ENCODE measurements at regions not wholly inside any gene's neighbourhood (a gene's known extent, or its start where the extent isn't known, plus 50 kb on each side); places are given as distances from the start of the nearest gene placed in this dataset.

DNA sequence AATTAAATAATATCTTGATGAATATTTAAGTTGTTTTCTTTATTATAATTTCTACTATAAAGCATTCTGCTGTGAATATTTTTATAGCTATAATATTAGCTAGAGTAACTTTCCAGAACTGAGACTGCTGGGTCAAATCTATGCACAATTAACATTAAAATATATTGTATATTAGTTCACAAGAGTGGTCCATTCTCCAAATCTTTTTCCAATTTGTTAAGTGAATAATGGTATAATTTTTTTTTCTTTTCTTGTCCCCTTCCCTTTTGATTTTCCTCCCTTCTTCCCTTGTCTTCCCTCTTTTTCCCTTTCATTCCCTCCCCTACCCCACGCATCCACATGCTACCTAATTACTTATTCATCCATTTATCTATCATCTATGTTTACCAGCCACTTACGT, 977.5 kb downstream of the TUSC7 start:
- no peaks in the 10 kb centered on the region for H3K4me1 Mint-ChIP-seq (ENCODE audit: low read depth)
- no peaks in the 10 kb centered on the region for H3K27me3 Mint-ChIP-seq
- intact Hi-C loops (cut with micrococcal nuclease): no loop called here
- H3K9me3 Mint-ChIP-seq: no peaks in the 10 kb centered on the region
- ChIA-PET CTCF (no interaction called here), POLR2A (no interaction called here)
- no peak overlapping the region for H3K4me3 Mint-ChIP-seq
- no peak for DNase-seq
- H3K36me3 Mint-ChIP-seq: no peaks in the 10 kb centered on the region
- no peak overlapping the region for H3K27ac Mint-ChIP-seq

DNA sequence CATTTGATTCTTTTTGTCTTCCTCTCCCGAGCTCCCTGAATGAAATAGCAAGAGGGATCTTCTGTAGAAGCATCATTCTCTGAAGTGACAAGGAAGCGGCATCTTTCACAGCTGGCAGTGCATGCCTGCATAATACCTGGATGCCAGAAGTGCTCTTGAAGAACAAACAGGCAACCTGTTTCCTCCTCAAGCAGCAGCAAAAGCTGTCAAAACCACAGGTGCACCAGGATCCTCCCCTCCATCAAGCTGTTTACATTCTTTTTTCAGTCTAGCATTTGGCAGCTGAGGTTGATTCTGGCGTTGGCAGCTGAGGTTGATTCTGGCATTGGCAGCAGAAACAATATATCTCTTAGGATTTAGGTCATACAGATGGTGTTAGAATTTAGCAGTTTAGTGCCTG, 979.0 kb downstream of the TUSC7 start:
- no peaks in the 10 kb centered on the region for H3K27me3 Mint-ChIP-seq
- ChIA-PET POLR2A (no interaction called here), CTCF (no interaction called here)
- no peaks in the 10 kb centered on the region for H3K36me3 Mint-ChIP-seq
- H3K4me3 Mint-ChIP-seq: no peak overlapping the region
- no peaks in the 10 kb centered on the region for H3K9me3 Mint-ChIP-seq
- no peak overlapping the region for H3K27ac Mint-ChIP-seq
- intact Hi-C loops (cut with micrococcal nuclease): no loop called here
- no peak for DNase-seq
- no peaks in the 10 kb centered on the region for H3K4me1 Mint-ChIP-seq (ENCODE audit: low read depth)

DNA sequence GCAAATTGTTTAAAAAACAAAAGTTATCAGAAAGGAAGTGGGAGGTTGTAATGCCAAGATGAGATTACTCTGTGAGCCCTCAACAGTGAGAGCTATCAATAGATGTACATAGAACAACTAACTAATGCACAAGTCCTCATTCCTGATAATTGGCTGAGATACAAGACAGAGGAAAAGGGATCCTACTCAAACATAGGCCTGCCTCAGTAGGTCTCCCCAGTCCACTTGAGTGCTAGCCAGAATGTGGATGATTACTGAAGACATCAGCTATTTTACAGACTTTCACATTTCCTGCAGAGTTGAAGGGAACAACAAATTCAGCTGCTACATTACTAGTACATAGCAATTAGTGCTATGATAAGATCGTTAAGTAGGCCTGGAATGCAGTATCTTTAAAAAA, 981.9 kb downstream of the TUSC7 start:
- ChIA-PET POLR2A (no interaction called here), CTCF (no interaction called here)
- Mint-ChIP-seq H3K4me3 (no peak overlapping the region), H3K4me1 (ENCODE audit: low read depth) (no peaks in the 10 kb centered on the region), H3K36me3 (no peaks in the 10 kb centered on the region), H3K9me3 (peaks cover 4% of the 10 kb centered on the region), H3K27ac (no peak overlapping the region), H3K27me3 (no peaks in the 10 kb centered on the region)
- intact Hi-C loops (cut with micrococcal nuclease): no loop called here
- DNase-seq: no peak

DNA sequence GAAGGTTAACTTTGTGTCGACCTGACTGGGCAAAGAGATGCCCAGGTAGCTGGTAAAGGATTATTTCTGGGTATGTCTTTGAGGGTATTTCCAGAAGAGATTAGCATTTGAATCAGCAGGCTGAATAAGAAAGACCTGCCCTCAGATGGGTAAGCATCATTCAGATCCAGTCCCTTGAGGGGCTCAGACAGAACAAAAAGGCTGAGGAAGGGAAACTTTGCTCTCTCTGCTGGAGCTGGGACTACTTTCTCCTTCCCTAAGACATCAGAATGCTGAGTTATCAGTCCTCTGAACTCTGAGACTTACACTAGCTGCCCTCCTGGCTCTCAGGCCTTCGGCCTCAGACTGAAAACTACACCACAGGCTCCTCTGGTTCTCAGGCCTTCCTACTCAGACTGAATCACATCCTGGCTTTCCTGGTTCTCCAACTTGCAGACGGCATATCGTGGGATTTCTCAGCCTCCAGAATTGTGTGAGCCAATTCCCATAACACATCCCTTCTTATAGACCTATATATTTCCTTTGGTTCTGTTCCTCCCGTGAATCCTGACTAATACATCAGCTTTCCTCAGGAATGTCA, 982.9 kb downstream of the TUSC7 start:
- ChIA-PET CTCF (no interaction called here), POLR2A (no interaction called here)
- Mint-ChIP-seq H3K9me3 (peaks cover 4% of the 10 kb centered on the region), H3K4me3 (no peak overlapping the region), H3K36me3 (no peaks in the 10 kb centered on the region), H3K4me1 (ENCODE audit: low read depth) (no peaks in the 10 kb centered on the region), H3K27ac (no peak overlapping the region), H3K27me3 (no peaks in the 10 kb centered on the region)
- DNase-seq: no peak
- intact Hi-C loops (cut with micrococcal nuclease): no loop called here

DNA sequence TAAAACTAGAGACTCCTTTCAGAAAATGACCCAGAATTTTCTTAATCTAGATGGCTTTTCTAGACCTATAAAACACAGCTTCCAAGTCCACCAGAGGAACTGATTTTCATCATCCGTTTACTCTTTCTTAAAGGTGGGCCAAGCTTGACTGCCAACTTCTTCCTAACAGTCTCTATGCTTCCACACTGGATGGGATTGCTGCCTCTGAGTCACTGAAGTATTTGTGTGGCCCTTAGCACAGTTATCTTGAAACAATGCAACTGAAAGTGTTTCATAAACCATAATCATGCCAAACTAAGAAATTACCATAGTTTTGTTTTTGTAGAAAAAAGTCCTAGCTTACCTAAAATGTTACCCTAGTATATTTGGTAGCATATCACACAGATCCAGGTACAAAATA, 985.7 kb downstream of the TUSC7 start:
- ChIA-PET CTCF (no interaction called here), POLR2A (no interaction called here)
- DNase-seq: no peak
- H3K27me3 Mint-ChIP-seq: no peaks in the 10 kb centered on the region
- no peaks in the 10 kb centered on the region for H3K4me1 Mint-ChIP-seq (ENCODE audit: low read depth)
- H3K9me3 Mint-ChIP-seq: peaks cover 4% of the 10 kb centered on the region
- no peak overlapping the region for H3K4me3 Mint-ChIP-seq
- H3K36me3 Mint-ChIP-seq: no peaks in the 10 kb centered on the region
- no peak overlapping the region for H3K27ac Mint-ChIP-seq
- intact Hi-C loops (cut with micrococcal nuclease): no loop called here

DNA sequence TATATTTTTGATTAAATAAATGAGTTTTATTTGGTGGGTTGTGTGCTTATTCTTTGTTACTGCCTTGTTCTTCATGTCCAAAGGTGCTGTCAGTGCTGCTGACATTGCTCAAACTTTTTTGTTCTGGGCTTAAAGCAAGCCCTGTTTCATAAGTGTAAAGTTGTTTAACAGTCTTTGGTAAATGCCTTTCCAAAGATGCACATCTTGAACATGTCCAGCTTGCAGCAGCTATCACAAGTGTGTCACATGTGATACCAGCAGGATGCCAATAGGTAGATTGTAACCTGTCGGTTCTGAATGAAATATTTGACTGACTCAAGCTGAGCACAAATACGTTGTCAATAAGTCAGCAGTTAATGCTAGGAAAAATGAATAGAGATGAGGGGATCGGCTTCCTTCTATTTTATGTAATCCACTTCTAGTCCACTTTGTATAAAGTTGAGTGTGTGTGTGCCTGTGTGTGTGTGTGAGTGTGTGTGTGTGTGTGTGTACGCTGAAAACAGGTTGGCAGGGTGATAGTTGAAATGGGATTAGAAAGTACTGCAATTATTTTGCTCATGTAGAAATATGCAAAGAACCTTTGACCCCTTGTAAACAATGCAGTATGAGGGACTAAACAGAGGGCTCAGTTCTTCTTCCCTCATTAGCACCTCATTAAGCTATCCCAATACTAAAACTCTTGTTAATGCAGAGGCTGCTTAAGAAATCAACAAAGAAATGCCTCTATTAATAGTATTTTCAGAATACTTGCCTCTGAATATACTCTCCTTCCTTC, 986.5 kb downstream of the TUSC7 start:
- no peaks in the 10 kb centered on the region for H3K4me1 Mint-ChIP-seq (ENCODE audit: low read depth)
- CTCF ChIA-PET: no interaction called here
- intact Hi-C loops (cut with micrococcal nuclease): no loop called here
- no peaks in the 10 kb centered on the region for H3K27me3 Mint-ChIP-seq
- POLR2A ChIA-PET: no interaction called here
- DNase-seq: no peak
- no peak overlapping the region for H3K27ac Mint-ChIP-seq
- no peaks in the 10 kb centered on the region for H3K36me3 Mint-ChIP-seq
- peaks cover 4% of the 10 kb centered on the region for H3K9me3 Mint-ChIP-seq
- H3K4me3 Mint-ChIP-seq: no peak overlapping the region

DNA sequence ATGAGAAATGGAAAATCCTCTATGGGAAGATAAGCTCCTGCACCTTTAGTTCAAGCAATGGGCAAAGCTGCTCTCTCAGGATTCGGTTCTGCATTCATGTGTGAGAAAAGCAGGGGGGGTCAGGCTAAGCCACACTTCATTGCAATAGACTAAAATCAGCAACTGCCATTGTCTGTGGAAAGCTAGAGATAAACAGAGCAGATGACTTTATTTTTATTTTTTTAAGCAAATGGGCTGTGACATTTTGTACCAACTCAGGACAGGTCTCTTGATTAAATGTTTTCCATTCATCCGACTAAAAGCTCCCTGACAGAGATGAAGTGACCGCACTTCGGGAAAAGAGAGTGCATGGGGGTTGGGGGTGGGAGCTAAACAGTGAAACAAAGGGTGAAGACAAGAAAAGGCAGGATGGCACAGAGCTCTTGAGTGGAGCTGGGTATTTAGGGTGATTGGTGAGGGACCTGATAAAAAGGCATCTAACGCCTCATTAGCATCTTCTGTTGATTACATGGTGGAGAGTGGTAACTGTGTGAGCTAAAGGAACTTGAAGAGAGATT, 987.4 kb downstream of the TUSC7 start:
- intact Hi-C loops (cut with micrococcal nuclease): no loop called here
- CTCF ChIA-PET: interaction anchor here (0.6 kb wide), 1 partner anchor 161 kb away, joined by 3 read pairs; no protein-coding TSS in a partner anchor
- H3K4me1 Mint-ChIP-seq (ENCODE audit: low read depth): no peaks in the 10 kb centered on the region
- no peak overlapping the region for H3K27ac Mint-ChIP-seq
- H3K4me3 Mint-ChIP-seq: no peak overlapping the region
- POLR2A ChIA-PET: no interaction called here
- no peaks in the 10 kb centered on the region for H3K36me3 Mint-ChIP-seq
- H3K27me3 Mint-ChIP-seq: no peaks in the 10 kb centered on the region
- DNase-seq: no peak
- peaks cover 4% of the 10 kb centered on the region for H3K9me3 Mint-ChIP-seq

DNA sequence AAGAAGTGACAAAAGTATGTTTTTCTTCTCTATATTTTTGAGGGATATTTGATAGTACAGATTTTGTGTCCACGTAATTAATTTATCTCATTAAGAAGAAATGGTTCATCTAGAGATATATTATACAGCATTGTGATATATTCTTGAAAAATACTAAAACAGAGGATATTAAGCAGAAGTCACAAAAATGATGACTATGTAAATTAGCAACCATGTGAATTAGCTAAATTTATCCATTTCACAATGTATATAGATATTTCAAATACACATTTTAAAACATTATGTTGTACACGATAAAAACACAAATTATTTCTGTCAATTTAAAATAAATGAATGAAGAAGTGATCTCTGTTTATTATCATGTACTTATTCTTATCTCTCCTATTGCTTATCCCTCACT, 989.5 kb downstream of the TUSC7 start:
- CTCF ChIA-PET: no interaction called here
- Mint-ChIP-seq H3K27ac (no peak overlapping the region), H3K4me3 (no peak overlapping the region), H3K9me3 (peaks cover 4% of the 10 kb centered on the region), H3K27me3 (no peaks in the 10 kb centered on the region), H3K4me1 (ENCODE audit: low read depth) (no peaks in the 10 kb centered on the region), H3K36me3 (no peaks in the 10 kb centered on the region)
- intact Hi-C loops (cut with micrococcal nuclease): no loop called here
- POLR2A ChIA-PET: no interaction called here
- DNase-seq: no peak

DNA sequence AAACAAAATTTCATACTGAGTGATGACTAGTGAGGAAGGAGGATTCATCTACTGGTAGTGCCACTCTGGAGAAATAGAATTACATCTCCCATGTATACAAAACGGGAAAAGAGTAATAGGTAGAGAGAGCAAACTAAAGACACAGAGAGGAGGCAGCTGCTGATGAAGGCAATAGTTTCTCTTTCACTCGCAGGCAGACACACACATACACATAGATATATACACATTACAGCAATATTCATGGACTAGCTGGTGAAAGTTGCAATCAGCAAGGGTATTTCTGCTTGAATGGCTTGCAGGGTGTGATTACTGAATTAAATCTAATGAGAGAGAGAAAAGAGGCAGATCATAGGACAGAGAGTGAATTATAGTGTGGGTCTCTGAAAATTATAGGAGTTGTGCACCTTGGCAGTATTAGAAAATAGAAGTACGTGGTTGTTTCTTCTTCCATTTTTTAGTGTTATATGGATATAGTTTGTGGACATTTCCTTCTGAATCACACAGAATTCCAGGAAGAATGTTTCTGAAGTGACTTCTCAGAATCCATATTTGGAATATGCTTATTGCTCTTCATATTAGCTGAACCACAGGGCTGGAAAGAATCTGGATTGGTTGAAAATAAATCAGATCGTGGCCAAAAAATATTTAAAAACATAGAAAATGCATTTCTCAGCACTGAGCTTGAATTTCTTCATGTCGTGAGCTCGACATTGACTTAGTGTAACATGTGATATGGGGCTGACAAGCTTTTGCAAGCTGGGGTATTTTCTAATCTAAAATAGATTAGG, 991.2 kb downstream of the TUSC7 start:
- intact Hi-C loops (cut with micrococcal nuclease): no loop called here
- Mint-ChIP-seq H3K4me3 (no peak overlapping the region), H3K4me1 (ENCODE audit: low read depth) (no peaks in the 10 kb centered on the region), H3K27me3 (no peaks in the 10 kb centered on the region), H3K9me3 (peaks cover 3% of the 10 kb centered on the region), H3K27ac (no peak overlapping the region), H3K36me3 (no peaks in the 10 kb centered on the region)
- no peak for DNase-seq
- CTCF ChIA-PET: no interaction called here
- POLR2A ChIA-PET: no interaction called here

DNA sequence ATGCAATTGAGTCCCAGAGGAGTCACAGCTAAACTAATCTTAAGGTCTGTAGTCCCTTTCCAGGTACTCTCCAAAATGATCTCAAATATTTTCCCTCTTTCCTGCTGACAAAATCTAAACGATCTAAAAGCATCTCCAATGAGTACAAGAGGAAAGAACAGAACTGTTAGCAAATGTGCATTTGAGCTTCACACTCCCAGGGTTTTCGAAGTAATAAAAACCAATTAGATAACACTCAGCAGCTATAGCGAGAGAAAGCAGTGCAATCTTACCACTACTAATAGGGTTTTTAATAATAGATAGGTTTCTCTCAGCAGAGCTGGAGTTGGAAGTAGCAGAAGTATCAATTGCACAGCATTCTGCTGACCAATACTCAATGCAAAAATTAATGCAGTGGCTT, 995.4 kb downstream of the TUSC7 start:
- no peak overlapping the region for H3K27ac Mint-ChIP-seq
- POLR2A ChIA-PET: no interaction called here
- no peak overlapping the region for H3K4me3 Mint-ChIP-seq
- H3K4me1 Mint-ChIP-seq (ENCODE audit: low read depth): no peaks in the 10 kb centered on the region
- H3K9me3 Mint-ChIP-seq: no peaks in the 10 kb centered on the region
- CTCF ChIA-PET: interaction anchor here (0.6 kb wide), 1 partner anchor 228 kb away, joined by 4 read pairs; no protein-coding TSS in a partner anchor
- no peaks in the 10 kb centered on the region for H3K27me3 Mint-ChIP-seq
- H3K36me3 Mint-ChIP-seq: no peaks in the 10 kb centered on the region
- intact Hi-C loops (cut with micrococcal nuclease): no loop called here
- no peak for DNase-seq

DNA sequence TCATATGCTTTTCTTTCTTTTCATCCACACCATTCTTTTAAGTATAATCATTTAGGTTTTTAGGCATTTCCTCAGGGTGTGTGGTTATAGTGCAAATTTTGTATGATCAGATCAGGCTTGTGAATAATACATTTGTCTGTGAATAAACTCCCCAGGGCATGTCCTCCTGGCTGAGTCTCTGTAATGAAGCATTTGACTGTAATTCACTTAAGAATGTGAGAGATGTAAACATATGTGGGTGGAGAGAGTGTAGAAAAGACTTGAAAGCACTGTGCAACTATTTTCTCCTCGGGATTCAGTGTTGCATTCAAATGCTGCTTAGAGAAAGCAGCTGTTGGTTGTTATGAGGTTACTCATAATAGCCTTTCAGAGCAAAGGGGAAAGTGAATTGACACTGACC, 996.5 kb downstream of the TUSC7 start:
- no peaks in the 10 kb centered on the region for H3K27me3 Mint-ChIP-seq
- intact Hi-C loops (cut with micrococcal nuclease): no loop called here
- CTCF ChIA-PET: no interaction called here

DNA sequence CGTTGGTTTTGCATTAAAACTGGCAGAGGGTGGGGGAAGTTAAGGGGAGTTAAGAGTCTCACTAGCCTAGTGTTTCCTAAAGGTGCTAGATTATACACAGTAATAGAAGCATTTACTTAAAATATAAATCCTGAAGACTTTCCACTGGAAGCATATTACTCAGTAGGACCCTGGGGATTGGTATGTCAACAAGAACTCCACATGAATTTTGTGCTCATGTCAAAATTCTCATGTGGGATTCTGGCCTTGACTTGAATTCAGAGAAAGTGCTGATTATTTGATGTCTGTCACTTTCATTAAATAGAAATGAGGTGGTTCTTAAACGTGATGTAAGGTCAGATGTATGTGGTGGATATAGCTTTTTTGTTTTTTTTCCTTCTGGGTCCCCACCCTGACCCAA, 997.2 kb downstream of the TUSC7 start:
- POLR2A ChIA-PET: no interaction called here
- no peaks in the 10 kb centered on the region for H3K4me1 Mint-ChIP-seq (ENCODE audit: low read depth)
- H3K9me3 Mint-ChIP-seq: no peaks in the 10 kb centered on the region
- CTCF ChIA-PET: no interaction called here
- no peak overlapping the region for H3K4me3 Mint-ChIP-seq
- H3K27me3 Mint-ChIP-seq: no peaks in the 10 kb centered on the region
- intact Hi-C loops (cut with micrococcal nuclease): no loop called here
- no peak for DNase-seq
- no peak overlapping the region for H3K27ac Mint-ChIP-seq
- no peaks in the 10 kb centered on the region for H3K36me3 Mint-ChIP-seq

More for the DNA sequence above, 996.5 kb downstream of the TUSC7 start:
- no peaks in the 10 kb centered on the region for H3K9me3 Mint-ChIP-seq
- H3K27ac Mint-ChIP-seq: no peak overlapping the region
- H3K36me3 Mint-ChIP-seq: no peaks in the 10 kb centered on the region
- H3K4me1 Mint-ChIP-seq (ENCODE audit: low read depth): no peaks in the 10 kb centered on the region
- H3K4me3 Mint-ChIP-seq: no peak overlapping the region
- POLR2A ChIA-PET: no interaction called here
- no peak for DNase-seq
